ENCODE measurements at regions not wholly inside any gene's neighbourhood (a gene's known extent, or its start where the extent isn't known, plus 50 kb on each side); places are given as distances from the start of the nearest gene placed in this dataset.

- no peak for DNase-seq (ENCODE audit: low spot score)
Observed at GRCh38 chr14:26929361-26929760, 331.5 kb upstream of the NOVA1 start.

- DNase-seq (ENCODE audit: low spot score), result no peak
Observed at GRCh38 chr14:26930576-26930975, 332.7 kb upstream of the NOVA1 start.

- DNase-seq (ENCODE audit: low spot score), result no peak
Observed at GRCh38 chr14:26932606-26933005, 334.8 kb upstream of the NOVA1 start.

- no peak for DNase-seq (ENCODE audit: low spot score)
Observed at GRCh38 chr14:26933431-26933830, 335.6 kb upstream of the NOVA1 start.

GRCh38 chr14:26934151-26934550 lies 336.3 kb upstream of the NOVA1 start:
- no peak for DNase-seq (ENCODE audit: low spot score)

- DNase-seq (ENCODE audit: low spot score), result no peak
Observed at GRCh38 chr14:26935733-26936132, 337.9 kb upstream of the NOVA1 start.

- no peak for DNase-seq (ENCODE audit: low spot score)
Observed at GRCh38 chr14:26938054-26938453, 340.2 kb upstream of the NOVA1 start.

- no peak for DNase-seq (ENCODE audit: low spot score)
Observed at GRCh38 chr14:26939755-26940154, 341.9 kb upstream of the NOVA1 start.

- no peak for DNase-seq (ENCODE audit: low spot score)
Observed at GRCh38 chr14:26941521-26941920, 343.7 kb upstream of the NOVA1 start.

GRCh38 chr14:26947265-26947664 lies 349.4 kb upstream of the NOVA1 start:
- no peak for DNase-seq (ENCODE audit: low spot score)

- no peak for DNase-seq (ENCODE audit: low spot score)
Observed at GRCh38 chr14:26959437-26959836, 361.6 kb upstream of the NOVA1 start.

GRCh38 chr14:26959972-26960660 lies 362.3 kb upstream of the NOVA1 start:
- DNase-seq (ENCODE audit: low spot score), result peak; percentile 37

- DNase-seq (ENCODE audit: low spot score), result no peak
Observed at GRCh38 chr14:26963711-26964110, 365.9 kb upstream of the NOVA1 start.

GRCh38 chr14:26965490-26965889 lies 367.7 kb upstream of the NOVA1 start:
- DNase-seq (ENCODE audit: low spot score), result no peak

- peak; percentile 76 for DNase-seq (ENCODE audit: low spot score)
Observed at GRCh38 chr14:26966908-26967307, 369.1 kb upstream of the NOVA1 start.

- DNase-seq (ENCODE audit: low spot score), result no peak
Observed at GRCh38 chr14:26974965-26975364, 377.1 kb upstream of the NOVA1 start.

- no peak for DNase-seq (ENCODE audit: low spot score)
Observed at GRCh38 chr14:26982071-26982470, 384.2 kb upstream of the NOVA1 start.

- peak; percentile 63 for DNase-seq (ENCODE audit: low spot score)
Observed at GRCh38 chr14:26984311-26985177, 386.7 kb upstream of the NOVA1 start.

- no peak for DNase-seq (ENCODE audit: low spot score)
Observed at GRCh38 chr14:26987744-26988363, 390.0 kb upstream of the NOVA1 start.

GRCh38 chr14:26990946-26991345 lies 393.1 kb upstream of the NOVA1 start:
- no peak for DNase-seq (ENCODE audit: low spot score)

- no peak for DNase-seq (ENCODE audit: low spot score)
Observed at GRCh38 chr14:26992403-26993115, 394.7 kb upstream of the NOVA1 start.

- DNase-seq (ENCODE audit: low spot score), result no peak
Observed at GRCh38 chr14:26993556-26993955, 395.7 kb upstream of the NOVA1 start.

All from kidney tubule cell (primary cell).